HG03575 (cell line): ENCODE measurements at regions not wholly inside any gene's neighbourhood (a gene's known extent, or its start where the extent isn't known, plus 50 kb on each side); places are given as distances from the start of the nearest gene placed in this dataset.

Experiments used
- ATAC-seq: cut with Tn5 transposase; IDR thresholded peaks from one replicate; pipeline ENCODE4 v1.9.1; 2021; ENCODE audit not compliant: unreplicated experiment, insufficient number of reproducible peaks, low FRiP score; ENCODE audit errors: extremely low read depth

GRCh38 chr1:214902636-214903320 lies 179.8 kb upstream of the KCNK2 start:
- no peak for ATAC-seq

- no peak for ATAC-seq
Observed at GRCh38 chr1:214912127-214912526, 170.4 kb upstream of the KCNK2 start.

GRCh38 chr1:214913966-214914365 lies 168.6 kb upstream of the KCNK2 start:
- no peak for ATAC-seq

GRCh38 chr1:214917081-214917635 lies 165.4 kb upstream of the KCNK2 start:
- no peak for ATAC-seq

- no peak for ATAC-seq
Observed at GRCh38 chr1:214918745-214919144, 163.8 kb upstream of the KCNK2 start.

GRCh38 chr1:214920337-214920736 lies 162.2 kb upstream of the KCNK2 start:
- no peak for ATAC-seq

GRCh38 chr1:214923278-214923915 lies 159.1 kb upstream of the KCNK2 start:
- no peak for ATAC-seq

- no peak for ATAC-seq
Observed at GRCh38 chr1:214927796-214928195, 154.7 kb upstream of the KCNK2 start.

- ATAC-seq, result no peak
Observed at GRCh38 chr1:214928574-214928973, 154.0 kb upstream of the KCNK2 start.

- ATAC-seq, result no peak
Observed at GRCh38 chr1:214933375-214933774, 149.2 kb upstream of the KCNK2 start.

GRCh38 chr1:214934045-214934444 lies 148.5 kb upstream of the KCNK2 start:
- ATAC-seq, result no peak

- no peak for ATAC-seq
Observed at GRCh38 chr1:214935258-214935657, 147.3 kb upstream of the KCNK2 start.

GRCh38 chr1:214939180-214939579 lies 143.4 kb upstream of the KCNK2 start:
- ATAC-seq, result no peak

GRCh38 chr1:214941061-214941460 lies 141.5 kb upstream of the KCNK2 start:
- ATAC-seq, result no peak

- no peak for ATAC-seq
Observed at GRCh38 chr1:214943054-214943453, 139.5 kb upstream of the KCNK2 start.

GRCh38 chr1:214946615-214947014 lies 135.9 kb upstream of the KCNK2 start:
- ATAC-seq, result no peak

- ATAC-seq, result no peak
Observed at GRCh38 chr1:214952648-214953047, 129.9 kb upstream of the KCNK2 start.

- no peak for ATAC-seq
Observed at GRCh38 chr1:214953901-214954616, 128.5 kb upstream of the KCNK2 start.

- ATAC-seq, result no peak
Observed at GRCh38 chr1:214954617-214954949, 128.0 kb upstream of the KCNK2 start.
